Astrocyte (in vitro differentiated cells and primary cell): ENCODE measurements at regions not wholly inside any gene's neighbourhood (a gene's known extent, or its start where the extent isn't known, plus 50 kb on each side); places are given as distances from the start of the nearest gene placed in this dataset.

Source experiments
- CTCF ChIP-seq: IDR thresholded peaks from 2 replicates; pipeline ENCODE4 v1.5.1; 2011; ENCODE audit warnings: low read depth, mild to moderate bottlenecking, inconsistent platforms, low read length, moderate library complexity; ENCODE audit not compliant: insufficient read depth
- EZH2 ChIP-seq: IDR thresholded peaks from 2 replicates; pipeline ENCODE4 v1.6.1; 2012; ENCODE audit warnings: mild to moderate bottlenecking, low read length, inconsistent platforms; ENCODE audit not compliant: insufficient read depth

- TF ChIP-seq CTCF: no peak
- TF ChIP-seq EZH2: no peak
Measured at GRCh38 chr4:13207226-13207625, 276.9 kb downstream of the RAB28 start.
